Right ventricle myocardium inferior (tissue), 1 donor: ENCODE measurements at regions not wholly inside any gene's neighbourhood (a gene's known extent, or its start where the extent isn't known, plus 50 kb on each side); places are given as distances from the start of the nearest gene placed in this dataset.
A peak's percentile ranks its signal among the peaks of the same experiment; 100 is the strongest.

Experiments used
- ATAC-seq: fragments of 200-7000 bp; cut with Tn5 transposase; one replicate; pipeline ENCODE4 v1.9.1; 2020; ENCODE audit warnings: mild to moderate bottlenecking, moderate library complexity
- DNase-seq: peaks from one replicate; pipeline ENCODE4 v3.0.0; 2021; ENCODE audit errors: missing footprints
- intact Hi-C: fragments of 100-400 bp; cut with DNase I; formaldehyde crosslinking; loops from one replicate; pipeline ENCODE4 v1.11.0; 2022
- donor health status: DM: no; HTN: yes; CAD: no; lungs with severe emphysema.

- intact Hi-C loops: no loop called here
- no peak for ATAC-seq
- DNase-seq: no peak
Observed at GRCh38 chr13:53719281-53719680, 690.7 kb downstream of the OLFM4 start.

GRCh38 chr13:53732664-53733063, 704.1 kb downstream of the OLFM4 start:
- intact Hi-C loops: no loop called here
- DNase-seq (no peak), ATAC-seq (no peak)

- ATAC-seq (no peak), DNase-seq (no peak)
- intact Hi-C loops: no loop called here
Observed at GRCh38 chr13:53743906-53744305, 715.3 kb downstream of the OLFM4 start.

- intact Hi-C loops: no loop called here
- ATAC-seq (no peak), DNase-seq (no peak)
Observed at GRCh38 chr13:53747825-53748224, 719.2 kb downstream of the OLFM4 start.

- intact Hi-C loops: no loop called here
- no peak for ATAC-seq
- DNase-seq: no peak
Observed at GRCh38 chr13:53749306-53749705, 720.7 kb downstream of the OLFM4 start.

GRCh38 chr13:53759016-53759415, 730.4 kb downstream of the OLFM4 start:
- DNase-seq (no peak), ATAC-seq (no peak)
- intact Hi-C loops: no loop called here

- intact Hi-C loops: no loop called here
- DNase-seq (no peak), ATAC-seq (no peak)
Observed at GRCh38 chr13:53775807-53776206, 747.2 kb downstream of the OLFM4 start.

- DNase-seq (no peak), ATAC-seq (no peak)
- intact Hi-C loops: no loop called here
Observed at GRCh38 chr13:53778937-53779336, 750.3 kb downstream of the OLFM4 start.

GRCh38 chr13:53781941-53782340, 753.3 kb downstream of the OLFM4 start:
- no peak for DNase-seq
- intact Hi-C loops: no loop called here
- no peak for ATAC-seq

GRCh38 chr13:53782488-53782961, 753.9 kb downstream of the OLFM4 start:
- no peak for DNase-seq
- intact Hi-C loops: no loop called here
- peak; percentile 23 for ATAC-seq

GRCh38 chr13:53783471-53783870, 754.9 kb downstream of the OLFM4 start:
- intact Hi-C loops: no loop called here
- no peak for ATAC-seq
- DNase-seq: no peak

GRCh38 chr13:53788286-53788685, 759.7 kb downstream of the OLFM4 start:
- ATAC-seq: no peak
- intact Hi-C loops: no loop called here
- DNase-seq: no peak

- ATAC-seq: no peak
- no peak for DNase-seq
- intact Hi-C loops: no loop called here
Observed at GRCh38 chr13:53800011-53800410, 771.4 kb downstream of the OLFM4 start.

GRCh38 chr13:53807251-53807834, 778.7 kb downstream of the OLFM4 start:
- DNase-seq: no peak
- ATAC-seq: no peak
- intact Hi-C loops: no loop called here

- ATAC-seq: no peak
- intact Hi-C loops: no loop called here
- peak; percentile 28 for DNase-seq
Observed at GRCh38 chr13:53821632-53822031, 793.0 kb downstream of the OLFM4 start.

GRCh38 chr13:53822136-53822535, 793.5 kb downstream of the OLFM4 start:
- ATAC-seq (no peak), DNase-seq (no peak)
- intact Hi-C loops: no loop called here

- ATAC-seq (no peak), DNase-seq (no peak)
- intact Hi-C loops: no loop called here
Observed at GRCh38 chr13:53839461-53839860, 810.8 kb downstream of the OLFM4 start.

GRCh38 chr13:53844473-53845146, 816.0 kb downstream of the OLFM4 start:
- intact Hi-C loops: no loop called here
- ATAC-seq: no peak

GRCh38 chr13:53847502-53847901, 818.9 kb downstream of the OLFM4 start:
- DNase-seq: no peak
- intact Hi-C loops: no loop called here
- ATAC-seq: no peak

More at GRCh38 chr13:53844473-53845146, 816.0 kb downstream of the OLFM4 start:
- no peak for DNase-seq

- ATAC-seq (no peak), DNase-seq (no peak)
- intact Hi-C loops: no loop called here
Observed at GRCh38 chr13:53848366-53848961, 819.9 kb downstream of the OLFM4 start.
